ENCODE measurements at regions not wholly inside any gene's neighbourhood (a gene's known extent, or its start where the extent isn't known, plus 50 kb on each side); places are given as distances from the start of the nearest gene placed in this dataset.

DNA sequence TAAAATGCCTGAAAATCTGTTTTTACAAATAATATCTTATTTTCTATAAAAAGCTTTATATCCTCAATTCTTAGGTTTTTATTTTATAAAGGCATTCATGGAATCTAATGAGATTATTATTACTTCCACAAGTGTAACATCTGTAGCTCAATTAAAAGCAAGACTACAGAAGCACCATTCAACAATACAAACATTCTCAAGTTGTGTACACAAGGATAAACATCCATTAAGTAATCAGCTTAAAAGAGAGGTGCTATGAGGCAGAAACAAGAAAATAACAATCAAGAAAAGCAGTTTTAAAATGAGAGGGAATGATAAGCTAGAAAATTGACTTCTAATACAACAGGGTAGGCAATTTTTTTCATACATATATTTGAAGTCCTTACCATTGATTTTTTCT, 326.1 kb downstream of the MRPL39 start:
- no peak for DNase-seq (ENCODE audit: low spot score, unreplicated experiment)
- Mint-ChIP-seq H3K9me3 (ENCODE audit: low read depth) (no peaks in the 10 kb centered on the region), H3K4me3 (ENCODE audit: low read depth) (no peak overlapping the region), H3K4me1 (ENCODE audit: low read depth) (peaks cover 2% of the 10 kb centered on the region), H3K36me3 (ENCODE audit: insufficient read depth) (no peaks in the 10 kb centered on the region), H3K27me3 (peaks cover 3% of the 10 kb centered on the region), H3K27ac (no peak overlapping the region)
- TF ChIP-seq, protein P1, sequence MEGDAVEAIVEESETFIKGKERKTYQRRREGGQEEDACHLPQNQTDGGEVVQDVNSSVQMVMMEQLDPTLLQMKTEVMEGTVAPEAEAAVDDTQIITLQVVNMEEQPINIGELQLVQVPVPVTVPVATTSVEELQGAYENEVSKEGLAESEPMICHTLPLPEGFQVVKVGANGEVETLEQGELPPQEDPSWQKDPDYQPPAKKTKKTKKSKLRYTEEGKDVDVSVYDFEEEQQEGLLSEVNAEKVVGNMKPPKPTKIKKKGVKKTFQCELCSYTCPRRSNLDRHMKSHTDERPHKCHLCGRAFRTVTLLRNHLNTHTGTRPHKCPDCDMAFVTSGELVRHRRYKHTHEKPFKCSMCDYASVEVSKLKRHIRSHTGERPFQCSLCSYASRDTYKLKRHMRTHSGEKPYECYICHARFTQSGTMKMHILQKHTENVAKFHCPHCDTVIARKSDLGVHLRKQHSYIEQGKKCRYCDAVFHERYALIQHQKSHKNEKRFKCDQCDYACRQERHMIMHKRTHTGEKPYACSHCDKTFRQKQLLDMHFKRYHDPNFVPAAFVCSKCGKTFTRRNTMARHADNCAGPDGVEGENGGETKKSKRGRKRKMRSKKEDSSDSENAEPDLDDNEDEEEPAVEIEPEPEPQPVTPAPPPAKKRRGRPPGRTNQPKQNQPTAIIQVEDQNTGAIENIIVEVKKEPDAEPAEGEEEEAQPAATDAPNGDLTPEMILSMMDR (IDR thresholded peaks at IDR 0.05; ENCODE audit: unreplicated experiment): no peak

DNA sequence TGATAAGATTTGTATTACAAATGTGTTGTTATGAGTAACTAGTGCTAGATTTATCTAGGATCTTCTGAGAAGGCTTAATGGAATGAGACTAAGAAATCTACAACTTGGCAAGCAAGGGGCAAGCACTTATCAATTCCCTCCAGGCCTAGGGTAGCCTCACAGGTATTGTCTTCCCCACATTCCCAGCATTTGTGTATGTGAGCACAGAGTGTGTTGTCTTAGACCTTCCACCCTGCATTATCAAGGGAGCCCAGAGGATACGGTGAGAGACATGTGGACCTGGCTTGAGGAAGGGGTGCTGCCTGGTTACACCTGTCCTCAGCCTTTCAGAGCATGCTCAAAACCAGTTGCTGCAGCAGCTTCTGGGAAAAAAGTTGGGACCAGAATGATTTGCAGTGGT, 327.2 kb downstream of the MRPL39 start:
- Mint-ChIP-seq H3K36me3 (ENCODE audit: insufficient read depth) (no peaks in the 10 kb centered on the region), H3K9me3 (ENCODE audit: low read depth) (no peaks in the 10 kb centered on the region), H3K27ac (no peak overlapping the region), H3K27me3 (peaks cover 3% of the 10 kb centered on the region), H3K4me1 (ENCODE audit: low read depth) (peaks cover 2% of the 10 kb centered on the region), H3K4me3 (ENCODE audit: low read depth) (no peak overlapping the region)
- TF ChIP-seq, protein P1 (IDR thresholded peaks at IDR 0.05; ENCODE audit: unreplicated experiment): no peak
- DNase-seq (ENCODE audit: low spot score, unreplicated experiment): no peak

DNA sequence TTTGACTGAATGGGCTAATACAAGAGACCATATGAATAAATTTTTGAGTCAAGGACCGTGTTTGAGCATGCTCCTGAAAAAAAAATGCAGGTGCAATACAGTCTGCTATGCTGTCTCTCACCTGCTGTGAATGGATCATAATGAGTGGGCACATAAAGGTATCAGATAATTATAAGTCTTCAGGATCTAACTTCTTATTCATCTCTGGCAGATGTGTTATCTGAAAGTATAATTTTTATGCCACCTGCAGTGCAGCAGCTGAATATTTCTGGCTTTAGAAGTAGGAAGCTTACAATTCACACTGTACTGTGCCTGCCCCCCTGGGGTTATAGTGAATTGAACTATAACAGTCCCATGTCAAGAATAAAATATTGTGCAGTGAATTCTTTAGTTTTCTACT, 333.3 kb downstream of the MRPL39 start:
- no peaks in the 10 kb centered on the region for H3K27me3 Mint-ChIP-seq
- H3K4me1 Mint-ChIP-seq (ENCODE audit: low read depth): no peaks in the 10 kb centered on the region
- TF ChIP-seq, protein P1 (IDR thresholded peaks at IDR 0.05; ENCODE audit: unreplicated experiment): no peak
- DNase-seq (ENCODE audit: low spot score, unreplicated experiment): no peak
- H3K9me3 Mint-ChIP-seq (ENCODE audit: low read depth): peaks cover 11% of the 10 kb centered on the region
- H3K4me3 Mint-ChIP-seq (ENCODE audit: low read depth): no peak overlapping the region
- no peaks in the 10 kb centered on the region for H3K36me3 Mint-ChIP-seq (ENCODE audit: insufficient read depth)
- no peak overlapping the region for H3K27ac Mint-ChIP-seq

DNA sequence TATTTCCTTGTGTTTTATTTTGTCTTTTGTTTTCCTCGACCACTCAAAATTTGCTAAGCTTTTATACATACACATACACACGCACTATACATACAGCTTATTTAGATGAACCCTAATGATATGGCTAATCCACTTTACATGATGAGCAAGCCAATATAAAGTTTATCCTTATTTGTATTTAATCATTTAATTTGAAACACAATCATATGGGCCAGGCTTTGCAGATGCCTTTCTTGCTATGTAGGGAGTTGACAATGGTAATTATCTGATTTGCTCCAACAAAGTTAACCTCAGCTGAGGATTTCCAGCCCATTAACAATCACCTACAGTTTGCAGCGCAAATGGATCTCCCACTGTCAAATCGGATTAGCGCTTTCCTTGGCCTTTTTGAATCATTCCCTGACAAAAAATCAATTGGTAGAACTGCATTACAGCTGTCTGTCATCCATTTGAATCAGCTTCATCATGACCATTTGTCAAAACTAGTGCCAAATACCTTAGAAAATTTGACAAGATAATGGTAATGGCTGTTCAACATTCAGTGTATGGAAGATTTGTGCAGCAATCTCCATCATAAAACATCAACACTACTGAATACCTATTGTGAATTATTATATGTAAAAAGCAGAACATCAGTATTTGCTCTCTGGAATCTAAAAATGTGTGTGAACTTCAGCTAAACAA, 352.6 kb downstream of the MRPL39 start:
- Mint-ChIP-seq H3K36me3 (ENCODE audit: insufficient read depth) (no peaks in the 10 kb centered on the region), H3K9me3 (ENCODE audit: low read depth) (peaks cover 21% of the 10 kb centered on the region), H3K27ac (no peak overlapping the region), H3K27me3 (no peaks in the 10 kb centered on the region), H3K4me1 (ENCODE audit: low read depth) (no peaks in the 10 kb centered on the region), H3K4me3 (ENCODE audit: low read depth) (no peak overlapping the region)
- TF ChIP-seq, protein P1 (IDR thresholded peaks at IDR 0.05; ENCODE audit: unreplicated experiment): no peak
- DNase-seq (ENCODE audit: low spot score, unreplicated experiment): no peak

DNA sequence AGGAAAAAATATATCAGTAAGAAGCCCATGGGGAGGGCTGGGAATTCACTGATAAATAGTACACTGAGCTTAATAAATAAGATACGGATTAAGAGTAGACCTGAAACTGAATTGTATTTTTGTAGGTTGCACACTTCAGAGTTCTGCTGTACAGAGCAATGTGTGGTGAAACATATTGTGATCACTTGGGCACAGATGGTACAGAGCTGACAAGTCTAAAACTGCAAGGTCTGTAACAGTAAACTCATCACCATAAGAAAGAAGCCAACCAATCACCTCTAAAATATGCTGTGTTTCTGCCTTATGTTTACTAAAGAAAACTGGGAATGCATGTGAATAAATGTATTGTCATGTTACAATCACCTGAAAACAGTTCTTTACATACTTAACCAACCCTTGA, 360.7 kb downstream of the MRPL39 start:
- Mint-ChIP-seq H3K27ac (no peak overlapping the region), H3K27me3 (no peaks in the 10 kb centered on the region), H3K36me3 (ENCODE audit: insufficient read depth) (no peaks in the 10 kb centered on the region), H3K4me3 (ENCODE audit: low read depth) (no peak overlapping the region), H3K4me1 (ENCODE audit: low read depth) (no peaks in the 10 kb centered on the region), H3K9me3 (ENCODE audit: low read depth) (peaks cover 9% of the 10 kb centered on the region)
- DNase-seq (ENCODE audit: low spot score, unreplicated experiment): no peak
- TF ChIP-seq, protein P1 (IDR thresholded peaks at IDR 0.05; ENCODE audit: unreplicated experiment): no peak
